Panc1 (cell line): ENCODE measurements at regions not wholly inside any gene's neighbourhood (a gene's known extent, or its start where the extent isn't known, plus 50 kb on each side); places are given as distances from the start of the nearest gene placed in this dataset.

ENCODE experiments used
- ATAC-seq: fragments of 200-7000 bp; cut with Tn5 transposase; 2 replicates; pipeline ENCODE4 v1.9.1; 2020; ENCODE audit warnings: mild to moderate bottlenecking, moderate library complexity
- BruUV-seq: library from RNA; stranded (reverse); fragments of 400-500 nt; replicated peaks from 2 replicates; lab custom pipeline; 2021; lab: Mats Ljungman, UMichigan
- CTCF ChIA-PET: fragments of 300-600 bp; sonication (Branson Sonifier 250); formaldehyde crosslinking; loops from one replicate; lab custom pipeline; 2022; ENCODE audit warnings: antibody characterized with exemption; lab: Charles Lee
- POLR2A ChIA-PET: fragments of 300-600 bp; sonication (Branson Sonifier 250); formaldehyde crosslinking; loops from one replicate; lab custom pipeline; 2022; ENCODE audit warnings: antibody characterized with exemption; lab: Charles Lee
- DNase-seq: peaks from one replicate; pipeline ENCODE4 v3.0.0-alpha.2; 2010; ENCODE audit warnings: low read depth, low spot score
- H3K27ac ChIP-seq: 2 replicates; pipeline ENCODE4 v1.5.1; 2011; ENCODE audit warnings: mild to moderate bottlenecking, low read length, inconsistent platforms
- H3K27me3 ChIP-seq: fragments of 200-500 bp; sonication (Bioruptor generic); 2 replicates; pipeline ENCODE4 v1.6.0; 2014; ENCODE audit warnings: low read length, inconsistent platforms; ENCODE audit not compliant: control insufficient read depth, insufficient read depth
- H3K36me3 ChIP-seq: fragments of 200-500 bp; sonication (Bioruptor generic); 2 replicates; pipeline ENCODE4 v1.5.1; 2014; ENCODE audit warnings: inconsistent platforms, mild to moderate bottlenecking, low read length, moderate library complexity; ENCODE audit not compliant: control insufficient read depth, insufficient read depth
- H3K4me1 ChIP-seq: 2 replicates; pipeline ENCODE4 v1.5.1; 2011; ENCODE audit warnings: inconsistent platforms, mild to moderate bottlenecking, low read length, moderate library complexity; ENCODE audit not compliant: control insufficient read depth, insufficient read depth
- H3K4me3 ChIP-seq, 2 experiments: 2 replicates each; pipeline ENCODE4 v1.5.1; 2011 to 2012; ENCODE audit warnings: low read depth in 2 of 2, low read length in 2 of 2, mild to moderate bottlenecking in 2 of 2, inconsistent platforms in 1 of 2, moderate library complexity in 1 of 2
- H3K9me3 ChIP-seq: fragments of 200-500 bp; sonication (Bioruptor generic); 2 replicates; pipeline ENCODE4 v1.5.1; 2014; ENCODE audit warnings: low read depth, mild to moderate bottlenecking, inconsistent platforms, low read length, moderate library complexity; ENCODE audit not compliant: control insufficient read depth, insufficient read depth
- POLR2AphosphoS5 ChIP-seq: IDR thresholded peaks from 2 replicates; pipeline ENCODE4 v1.6.1; 2012; ENCODE audit warnings: mild to moderate bottlenecking, low read depth, low read length, moderate library complexity
- SIN3A ChIP-seq: IDR thresholded peaks from 2 replicates; pipeline ENCODE4 v1.6.1; 2012; ENCODE audit warnings: low read depth, mild to moderate bottlenecking, low read length, moderate library complexity, borderline replicate concordance; ENCODE audit not compliant: insufficient read depth
- TCF7L2 ChIP-seq: IDR thresholded peaks from 2 replicates; pipeline ENCODE4 v1.6.1; 2011; ENCODE audit warnings: mild to moderate bottlenecking, low read depth, low read length, inconsistent platforms
- in situ Hi-C: cut with HindIII; loops from 2 replicates; pipeline ENCODE4 v1.10.0; 2016; ENCODE audit warnings: low sequenced_read_pairs, low pct_unique_long_range_greater_than_20kb
- intact Hi-C: fragments of 100-400 bp; cut with micrococcal nuclease; formaldehyde crosslinking; loops from one replicate; pipeline ENCODE4 v1.10.0; 2022; ENCODE audit not compliant: unreplicated experiment
- TF ChIP-seq, protein P1 (sequence below), 2 experiments: IDR thresholded peaks; 2 replicates each; pipeline ENCODE4 v1.6.1; 2011 to 2012; ENCODE audit warnings: low read depth in 2 of 2, control low read depth in 1 of 2, low read length in 1 of 2, mild to moderate bottlenecking in 1 of 2, moderate library complexity in 1 of 2; ENCODE audit not compliant: insufficient read depth in 1 of 2
- TF ChIP-seq, protein P2 (sequence below): fragments of 450-650 bp; IDR thresholded peaks from 2 replicates; pipeline ENCODE4 v1.5.1; 2017; ENCODE audit warnings: mild to moderate bottlenecking

DNA sequence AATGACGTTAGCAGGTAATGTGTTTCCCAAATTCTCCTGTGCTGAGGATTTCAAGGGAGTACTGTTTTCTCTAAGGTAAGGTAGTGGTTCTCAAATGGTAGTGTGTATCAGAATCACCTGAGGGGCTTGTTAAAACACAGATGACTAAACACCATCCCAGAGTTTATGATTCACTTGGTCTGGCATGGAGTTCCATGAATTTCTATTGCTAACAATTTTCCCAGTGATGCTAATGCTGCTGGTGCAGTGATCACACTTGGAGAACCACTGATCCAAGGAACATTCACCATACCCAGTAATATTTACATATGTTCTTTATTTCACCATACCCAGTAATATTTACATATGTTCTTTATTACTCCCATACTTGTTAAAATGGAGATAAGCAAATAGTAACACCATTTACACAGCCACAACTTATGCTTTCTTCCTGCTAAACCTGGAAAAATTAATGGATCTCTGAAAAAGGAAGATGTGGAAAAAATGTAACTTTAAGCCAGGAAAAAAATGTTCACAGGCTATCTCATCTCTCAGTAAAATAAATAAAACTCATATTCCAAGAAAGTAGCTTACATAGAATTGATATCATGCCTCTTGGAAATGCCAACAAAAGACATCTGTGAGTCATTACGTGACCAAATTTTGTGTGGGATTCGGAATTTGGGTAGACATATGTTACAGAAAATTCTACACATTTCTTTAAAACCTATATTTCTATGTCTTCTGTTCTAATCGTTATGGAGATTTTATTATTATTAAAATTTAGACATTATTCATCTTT, 129.5 kb downstream of the MMUT start:
- intact Hi-C loops: no loop called here
- CTCF ChIA-PET: no interaction called here
- no TSS peak for BruUV-seq

DNA sequence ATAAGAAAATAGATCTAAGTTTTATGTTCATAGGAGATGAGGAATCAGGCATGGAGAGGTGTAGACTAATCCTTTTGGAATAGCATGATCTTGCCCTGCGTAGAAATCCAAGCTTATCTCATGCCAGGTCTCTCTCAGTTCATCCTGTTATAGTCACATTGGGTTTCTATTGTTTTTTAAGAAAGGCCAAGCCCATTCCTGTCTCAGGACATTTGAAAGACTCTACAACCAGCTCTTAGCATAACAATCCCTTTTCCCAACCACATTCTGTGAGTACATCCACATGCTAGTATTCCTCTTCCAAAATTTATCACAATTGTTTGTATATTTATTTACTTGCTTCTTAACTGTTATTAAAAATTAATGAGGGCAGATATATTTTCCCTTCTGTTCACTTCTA, 130.3 kb downstream of the MMUT start:
- ATAC-seq: no peak

More for the DNA sequence above, 129.5 kb downstream of the MMUT start:
- peaks cover 6% of the 10 kb centered on the region for H3K9me3 ChIP-seq
- H3K36me3 ChIP-seq: no peaks in the 10 kb centered on the region
- TF ChIP-seq TCF7L2: no peak
- TF ChIP-seq, protein P1, sequence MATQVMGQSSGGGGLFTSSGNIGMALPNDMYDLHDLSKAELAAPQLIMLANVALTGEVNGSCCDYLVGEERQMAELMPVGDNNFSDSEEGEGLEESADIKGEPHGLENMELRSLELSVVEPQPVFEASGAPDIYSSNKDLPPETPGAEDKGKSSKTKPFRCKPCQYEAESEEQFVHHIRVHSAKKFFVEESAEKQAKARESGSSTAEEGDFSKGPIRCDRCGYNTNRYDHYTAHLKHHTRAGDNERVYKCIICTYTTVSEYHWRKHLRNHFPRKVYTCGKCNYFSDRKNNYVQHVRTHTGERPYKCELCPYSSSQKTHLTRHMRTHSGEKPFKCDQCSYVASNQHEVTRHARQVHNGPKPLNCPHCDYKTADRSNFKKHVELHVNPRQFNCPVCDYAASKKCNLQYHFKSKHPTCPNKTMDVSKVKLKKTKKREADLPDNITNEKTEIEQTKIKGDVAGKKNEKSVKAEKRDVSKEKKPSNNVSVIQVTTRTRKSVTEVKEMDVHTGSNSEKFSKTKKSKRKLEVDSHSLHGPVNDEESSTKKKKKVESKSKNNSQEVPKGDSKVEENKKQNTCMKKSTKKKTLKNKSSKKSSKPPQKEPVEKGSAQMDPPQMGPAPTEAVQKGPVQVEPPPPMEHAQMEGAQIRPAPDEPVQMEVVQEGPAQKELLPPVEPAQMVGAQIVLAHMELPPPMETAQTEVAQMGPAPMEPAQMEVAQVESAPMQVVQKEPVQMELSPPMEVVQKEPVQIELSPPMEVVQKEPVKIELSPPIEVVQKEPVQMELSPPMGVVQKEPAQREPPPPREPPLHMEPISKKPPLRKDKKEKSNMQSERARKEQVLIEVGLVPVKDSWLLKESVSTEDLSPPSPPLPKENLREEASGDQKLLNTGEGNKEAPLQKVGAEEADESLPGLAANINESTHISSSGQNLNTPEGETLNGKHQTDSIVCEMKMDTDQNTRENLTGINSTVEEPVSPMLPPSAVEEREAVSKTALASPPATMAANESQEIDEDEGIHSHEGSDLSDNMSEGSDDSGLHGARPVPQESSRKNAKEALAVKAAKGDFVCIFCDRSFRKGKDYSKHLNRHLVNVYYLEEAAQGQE (IDR thresholded peaks at IDR 0.05; ENCODE audit: insufficient read depth in 1 of 2, low read depth in 2 of 2, low read length in 1 of 2): no peak
- TF ChIP-seq POLR2AphosphoS5: no peak
- TF ChIP-seq, protein P2, sequence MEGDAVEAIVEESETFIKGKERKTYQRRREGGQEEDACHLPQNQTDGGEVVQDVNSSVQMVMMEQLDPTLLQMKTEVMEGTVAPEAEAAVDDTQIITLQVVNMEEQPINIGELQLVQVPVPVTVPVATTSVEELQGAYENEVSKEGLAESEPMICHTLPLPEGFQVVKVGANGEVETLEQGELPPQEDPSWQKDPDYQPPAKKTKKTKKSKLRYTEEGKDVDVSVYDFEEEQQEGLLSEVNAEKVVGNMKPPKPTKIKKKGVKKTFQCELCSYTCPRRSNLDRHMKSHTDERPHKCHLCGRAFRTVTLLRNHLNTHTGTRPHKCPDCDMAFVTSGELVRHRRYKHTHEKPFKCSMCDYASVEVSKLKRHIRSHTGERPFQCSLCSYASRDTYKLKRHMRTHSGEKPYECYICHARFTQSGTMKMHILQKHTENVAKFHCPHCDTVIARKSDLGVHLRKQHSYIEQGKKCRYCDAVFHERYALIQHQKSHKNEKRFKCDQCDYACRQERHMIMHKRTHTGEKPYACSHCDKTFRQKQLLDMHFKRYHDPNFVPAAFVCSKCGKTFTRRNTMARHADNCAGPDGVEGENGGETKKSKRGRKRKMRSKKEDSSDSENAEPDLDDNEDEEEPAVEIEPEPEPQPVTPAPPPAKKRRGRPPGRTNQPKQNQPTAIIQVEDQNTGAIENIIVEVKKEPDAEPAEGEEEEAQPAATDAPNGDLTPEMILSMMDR: no peak
- TF ChIP-seq SIN3A: no peak
- DNase-seq (no peak), ATAC-seq (no peak)
- POLR2A ChIA-PET: no interaction called here
- H3K4me1 ChIP-seq: no peaks in the 10 kb centered on the region
- H3K27me3 ChIP-seq: no peaks in the 10 kb centered on the region
- H3K4me3 ChIP-seq: no peak overlapping the region
- H3K27ac ChIP-seq: no peak overlapping the region
- in situ Hi-C loops: no loop called here

More for the DNA sequence above, 130.3 kb downstream of the MMUT start:
- in situ Hi-C loops (no loop called here), intact Hi-C loops (no loop called here)
- no peaks in the 10 kb centered on the region for H3K4me1 ChIP-seq
- H3K36me3 ChIP-seq: no peaks in the 10 kb centered on the region
- BruUV-seq: no TSS peak
- no peak overlapping the region for H3K4me3 ChIP-seq
- no peak overlapping the region for H3K27ac ChIP-seq
- ChIA-PET CTCF (no interaction called here), POLR2A (no interaction called here)
- peaks cover 3% of the 10 kb centered on the region; the same call in 1 of the 2 replicates for H3K9me3 ChIP-seq
- DNase-seq: no peak
- no peak for TF ChIP-seq SIN3A
- no peak for TF ChIP-seq TCF7L2
- TF ChIP-seq POLR2AphosphoS5: no peak
- TF ChIP-seq, protein P1 (IDR thresholded peaks at IDR 0.05; ENCODE audit: insufficient read depth in 1 of 2, low read depth in 2 of 2, low read length in 1 of 2): no peak
- no peaks in the 10 kb centered on the region for H3K27me3 ChIP-seq
